ENCODE measurements at regions not wholly inside any gene's neighbourhood (a gene's known extent, or its start where the extent isn't known, plus 50 kb on each side); places are given as distances from the start of the nearest gene placed in this dataset.

GRCh38 chr10:35913628-35914027, 271.5 kb upstream of the FZD8 start:
- H3K79me2 ChIP-seq (ENCODE audit: insufficient read depth, low read length): no peaks in the 10 kb centered on the region
- no peaks in the 10 kb centered on the region for H3K27me3 Mint-ChIP-seq (ENCODE audit: low read depth, unreplicated experiment)
- H3K4me3 Mint-ChIP-seq (ENCODE audit: unreplicated experiment): no peak overlapping the region
- no peak overlapping the region for H2AFZ ChIP-seq (ENCODE audit: low read depth, low read length)
- peaks cover 25% of the 10 kb centered on the region for H3K4me1 ChIP-seq (ENCODE audit: insufficient read depth, low read length)
- H3K27ac ChIP-seq (ENCODE audit: low read depth, low read length): peak overlapping the region; percentile 63
- FAIRE-seq: peak; percentile 43
- no peaks in the 10 kb centered on the region for H3K36me3 Mint-ChIP-seq (ENCODE audit: low read depth, unreplicated experiment)
- no peaks in the 10 kb centered on the region for H3K27me3 ChIP-seq (ENCODE audit: insufficient read depth, low read length)
- H3K27ac Mint-ChIP-seq (ENCODE audit: unreplicated experiment): no peak overlapping the region
- H4K20me1 ChIP-seq (ENCODE audit: insufficient read depth, low read length): no peaks in the 10 kb centered on the region
- H3K4me3 ChIP-seq (ENCODE audit: insufficient read depth, low read depth, low read length): no peak overlapping the region
- peak overlapping the region; percentile 57 for H3K9ac ChIP-seq (ENCODE audit: low read length)
- H3K36me3 ChIP-seq (ENCODE audit: insufficient read depth, low read length): no peaks in the 10 kb centered on the region
- no peaks in the 10 kb centered on the region for H3K9me3 Mint-ChIP-seq (ENCODE audit: unreplicated experiment)
- peaks cover 33% of the 10 kb centered on the region for H3K4me1 Mint-ChIP-seq (ENCODE audit: low read depth, unreplicated experiment)
- no peaks in the 10 kb centered on the region for H3K9me3 ChIP-seq (ENCODE audit: insufficient read depth, low read depth, low read length)
- peak; percentile 73 for DNase-seq (ENCODE audit: low read depth)
- TF ChIP-seq EZH2 (IDR thresholded peaks at IDR 0.05; ENCODE audit: insufficient read depth, low read length) (no peak), CTCF (IDR thresholded peaks at IDR 0.05; ENCODE audit: insufficient read depth, low read depth, low read length) (no peak)
- peak overlapping the region; percentile 57 for H3K4me2 ChIP-seq (ENCODE audit: low read length)

- Mint-ChIP-seq H3K4me1 (ENCODE audit: low read depth, unreplicated experiment) (peaks cover 38% of the 10 kb centered on the region), H3K27ac (ENCODE audit: unreplicated experiment) (no peak overlapping the region), H3K36me3 (ENCODE audit: low read depth, unreplicated experiment) (no peaks in the 10 kb centered on the region), H3K9me3 (ENCODE audit: unreplicated experiment) (no peaks in the 10 kb centered on the region), H3K4me3 (ENCODE audit: unreplicated experiment) (no peak overlapping the region), H3K27me3 (ENCODE audit: low read depth, unreplicated experiment) (no peaks in the 10 kb centered on the region)
- no peak overlapping the region for H3K4me3 ChIP-seq (ENCODE audit: insufficient read depth, low read depth, low read length)
- no peaks in the 10 kb centered on the region for H4K20me1 ChIP-seq (ENCODE audit: insufficient read depth, low read length)
- TF ChIP-seq EZH2 (IDR thresholded peaks at IDR 0.05; ENCODE audit: insufficient read depth, low read length): no peak
- no peak for TF ChIP-seq CTCF (IDR thresholded peaks at IDR 0.05; ENCODE audit: insufficient read depth, low read depth, low read length)
- DNase-seq (ENCODE audit: low read depth): peak; percentile 39
- no peak for FAIRE-seq
- no peaks in the 10 kb centered on the region for H3K9me3 ChIP-seq (ENCODE audit: insufficient read depth, low read depth, low read length)
- H3K27me3 ChIP-seq (ENCODE audit: insufficient read depth, low read length): no peaks in the 10 kb centered on the region
- no peaks in the 10 kb centered on the region for H3K36me3 ChIP-seq (ENCODE audit: insufficient read depth, low read length)
- H2AFZ ChIP-seq (ENCODE audit: low read depth, low read length): no peak overlapping the region
- peak overlapping the region; percentile 63 for H3K27ac ChIP-seq (ENCODE audit: low read depth, low read length)
- H3K4me1 ChIP-seq (ENCODE audit: insufficient read depth, low read length): peaks cover 25% of the 10 kb centered on the region
- peak overlapping the region; percentile 57 for H3K9ac ChIP-seq (ENCODE audit: low read length)
- peak overlapping the region; percentile 57 for H3K4me2 ChIP-seq (ENCODE audit: low read length)
- no peaks in the 10 kb centered on the region for H3K79me2 ChIP-seq (ENCODE audit: insufficient read depth, low read length)
Measured at GRCh38 chr10:35912615-35913569, 270.8 kb upstream of the FZD8 start.

GRCh38 chr10:35911954-35912353, 269.9 kb upstream of the FZD8 start:
- Histone ChIP-seq H3K9ac (ENCODE audit: low read length) (no peak overlapping the region), H3K9me3 (ENCODE audit: insufficient read depth, low read depth, low read length) (no peaks in the 10 kb centered on the region), H2AFZ (ENCODE audit: low read depth, low read length) (no peak overlapping the region), H3K4me1 (ENCODE audit: insufficient read depth, low read length) (peaks cover 25% of the 10 kb centered on the region), H3K27ac (ENCODE audit: low read depth, low read length) (no peak overlapping the region), H3K4me2 (ENCODE audit: low read length) (no peak overlapping the region), H3K27me3 (ENCODE audit: insufficient read depth, low read length) (no peaks in the 10 kb centered on the region), H3K79me2 (ENCODE audit: insufficient read depth, low read length) (no peaks in the 10 kb centered on the region), H4K20me1 (ENCODE audit: insufficient read depth, low read length) (no peaks in the 10 kb centered on the region), H3K36me3 (ENCODE audit: insufficient read depth, low read length) (no peaks in the 10 kb centered on the region), H3K4me3 (ENCODE audit: insufficient read depth, low read depth, low read length) (no peak overlapping the region)
- Mint-ChIP-seq H3K27me3 (ENCODE audit: low read depth, unreplicated experiment) (no peaks in the 10 kb centered on the region), H3K27ac (ENCODE audit: unreplicated experiment) (no peak overlapping the region), H3K4me3 (ENCODE audit: unreplicated experiment) (no peak overlapping the region), H3K4me1 (ENCODE audit: low read depth, unreplicated experiment) (peaks cover 38% of the 10 kb centered on the region), H3K36me3 (ENCODE audit: low read depth, unreplicated experiment) (no peaks in the 10 kb centered on the region), H3K9me3 (ENCODE audit: unreplicated experiment) (no peaks in the 10 kb centered on the region)
- DNase-seq (ENCODE audit: low read depth): no peak
- no peak for FAIRE-seq
- TF ChIP-seq EZH2 (IDR thresholded peaks at IDR 0.05; ENCODE audit: insufficient read depth, low read length): no peak
- no peak for TF ChIP-seq CTCF (IDR thresholded peaks at IDR 0.05; ENCODE audit: insufficient read depth, low read depth, low read length)

Measured in astrocyte (in vitro differentiated cells and primary cell).